Adrenal gland (tissue), 5 donors: ENCODE measurements at regions not wholly inside any gene's neighbourhood (a gene's known extent, or its start where the extent isn't known, plus 50 kb on each side); places are given as distances from the start of the nearest gene placed in this dataset.

Experiments used
- CTCF ChIP-seq, 6 experiments: fragments of 450-650 bp in 4 of 6; fragments of 200-600 bp in 2 of 6; sonication (generic) in 1 of 6; IDR thresholded peaks; 1 replicate in 5 of 6; 2 replicates in 1 of 6; pipeline versions ENCODE4 v1.5.1 to v1.8.0; 2016 to 2021; ENCODE audit warnings: antibody characterized with exemption in 6 of 6, mild to moderate bottlenecking in 2 of 6, moderate library complexity in 1 of 6
- POLR2A ChIP-seq, 2 donors: fragments of 450-650 bp; IDR thresholded peaks; one replicate each; pipeline ENCODE4 v1.6.1; 2017; ENCODE audit warnings: antibody characterized with exemption in 2 of 2, mild to moderate bottlenecking in 2 of 2, moderate library complexity in 1 of 2
- donor health status: DM: no; HTN: no; CAD: no.

GRCh38 chr6:40804905-40805304 lies 217.7 kb upstream of the LRFN2 start:
- TF ChIP-seq CTCF (IDR thresholded peaks at IDR 0.05) (no peak), POLR2A (IDR thresholded peaks at IDR 0.05) (no peak)
